Neuron (in vitro differentiated cells): ENCODE measurements at regions not wholly inside any gene's neighbourhood (a gene's known extent, or its start where the extent isn't known, plus 50 kb on each side); places are given as distances from the start of the nearest gene placed in this dataset.
A peak's percentile ranks its signal among the peaks of the same experiment; 100 is the strongest.
"Not testable (repeated sequence)": the region's sequence is repeated elsewhere in the genome, so short reads cannot be mapped to it uniquely, and the experiment has no call there.

Source experiments
- H2AFZ ChIP-seq: one replicate; pipeline ENCODE4 v1.6.1; 2013; ENCODE audit warnings: low read depth, mild to moderate bottlenecking, inconsistent platforms, low read length, moderate library complexity
- H3K27me3 ChIP-seq: one replicate; pipeline ENCODE4 v1.6.1; 2013; ENCODE audit warnings: low read length; ENCODE audit not compliant: insufficient read depth
- H3K36me3 ChIP-seq: one replicate; pipeline ENCODE4 v1.6.1; 2013; ENCODE audit warnings: low read length; ENCODE audit not compliant: insufficient read depth
- H3K4me1 ChIP-seq: one replicate; pipeline ENCODE4 v1.6.1; 2013; ENCODE audit warnings: low read length; ENCODE audit not compliant: insufficient read depth
- H3K4me3 ChIP-seq: 2 replicates; pipeline ENCODE4 v1.5.1; 2013; ENCODE audit warnings: mild to moderate bottlenecking, low read length, moderate library complexity
- H3K9me3 ChIP-seq: one replicate; pipeline ENCODE4 v1.6.1; 2013; ENCODE audit warnings: low read length

GRCh38 chr13:75197803-75198202, 284.2 kb downstream of the TBC1D4 start:
- Histone ChIP-seq H3K36me3 (no peaks in the 10 kb centered on the region), H3K9me3 (no peaks in the 10 kb centered on the region), H3K4me3 (no peak overlapping the region), H3K27me3 (no peaks in the 10 kb centered on the region), H2AFZ (no peak overlapping the region), H3K4me1 (peaks cover 77% of the 10 kb centered on the region)

GRCh38 chr13:75196147-75196837, 285.7 kb downstream of the TBC1D4 start:
- Histone ChIP-seq H3K4me1 (peaks cover 70% of the 10 kb centered on the region), H3K4me3 (peak overlapping the region; percentile 21), H3K9me3 (no peaks in the 10 kb centered on the region), H3K36me3 (no peaks in the 10 kb centered on the region), H3K27me3 (no peaks in the 10 kb centered on the region), H2AFZ (peak overlapping the region; percentile 32)

- Histone ChIP-seq H3K27me3 (no peaks in the 10 kb centered on the region), H3K9me3 (no peaks in the 10 kb centered on the region), H3K4me3 (peak overlapping the region; percentile 21), H2AFZ (peak overlapping the region; percentile 50), H3K4me1 (peaks cover 65% of the 10 kb centered on the region), H3K36me3 (no peaks in the 10 kb centered on the region)
Measured at GRCh38 chr13:75195495-75196146, 286.3 kb downstream of the TBC1D4 start.

- Histone ChIP-seq H3K27me3 (no peaks in the 10 kb centered on the region), H3K9me3 (no peaks in the 10 kb centered on the region), H3K4me3 (peak overlapping the region; percentile 10), H3K4me1 (peaks cover 58% of the 10 kb centered on the region), H3K36me3 (no peaks in the 10 kb centered on the region), H2AFZ (peak overlapping the region; percentile 50)
Measured at GRCh38 chr13:75194717-75195462, 287.1 kb downstream of the TBC1D4 start.

GRCh38 chr13:75186379-75186778, 295.6 kb downstream of the TBC1D4 start:
- Histone ChIP-seq H2AFZ (no peak overlapping the region), H3K36me3 (no peaks in the 10 kb centered on the region), H3K9me3 (peaks cover 4% of the 10 kb centered on the region), H3K4me1 (no peaks in the 10 kb centered on the region), H3K4me3 (no peak overlapping the region), H3K27me3 (no peaks in the 10 kb centered on the region)

- no peak overlapping the region for H3K4me3 ChIP-seq
Measured at GRCh38 chr13:75181906-75182305, 300.1 kb downstream of the TBC1D4 start.

GRCh38 chr13:75180805-75181455, 301.0 kb downstream of the TBC1D4 start:
- no peaks in the 10 kb centered on the region for H3K27me3 ChIP-seq
- H3K9me3 ChIP-seq = peaks cover 4% of the 10 kb centered on the region
- no peak overlapping the region for H2AFZ ChIP-seq
- H3K36me3 ChIP-seq = no peaks in the 10 kb centered on the region
- no peak overlapping the region for H3K4me3 ChIP-seq
- H3K4me1 ChIP-seq = no peaks in the 10 kb centered on the region

More at GRCh38 chr13:75181906-75182305, 300.1 kb downstream of the TBC1D4 start:
- H2AFZ ChIP-seq = no peak overlapping the region
- no peaks in the 10 kb centered on the region for H3K4me1 ChIP-seq
- H3K9me3 ChIP-seq = peaks cover 4% of the 10 kb centered on the region
- H3K36me3 ChIP-seq = no peaks in the 10 kb centered on the region
- no peaks in the 10 kb centered on the region for H3K27me3 ChIP-seq

GRCh38 chr13:75178436-75178835, 303.5 kb downstream of the TBC1D4 start:
- Histone ChIP-seq H3K36me3 (no peaks in the 10 kb centered on the region), H3K9me3 (no peaks in the 10 kb centered on the region), H3K27me3 (no peaks in the 10 kb centered on the region), H2AFZ (no peak overlapping the region), H3K4me1 (no peaks in the 10 kb centered on the region), H3K4me3 (no peak overlapping the region)

- no peak overlapping the region for H3K4me3 ChIP-seq
- H3K9me3 ChIP-seq = no peaks in the 10 kb centered on the region
- H3K27me3 ChIP-seq = no peaks in the 10 kb centered on the region
- no peak overlapping the region for H2AFZ ChIP-seq
- H3K4me1 ChIP-seq = peaks cover 7% of the 10 kb centered on the region
- no peaks in the 10 kb centered on the region for H3K36me3 ChIP-seq
Measured at GRCh38 chr13:75175575-75175974, 306.4 kb downstream of the TBC1D4 start.

- H3K9me3 ChIP-seq, H2AFZ ChIP-seq, H3K4me3 ChIP-seq, H3K27me3 ChIP-seq, H3K36me3 ChIP-seq: not testable (repeated sequence)
- peaks cover 11% of the 10 kb centered on the region for H3K4me1 ChIP-seq
Measured at GRCh38 chr13:75175097-75175496, 306.9 kb downstream of the TBC1D4 start.

GRCh38 chr13:75174481-75174880, 307.5 kb downstream of the TBC1D4 start:
- Histone ChIP-seq H3K27me3 (no peaks in the 10 kb centered on the region), H3K36me3 (no peaks in the 10 kb centered on the region), H3K9me3 (no peaks in the 10 kb centered on the region), H2AFZ (peak overlapping the region; percentile 12), H3K4me1 (peaks cover 12% of the 10 kb centered on the region), H3K4me3 (no peak overlapping the region)

GRCh38 chr13:75173457-75174356, 308.3 kb downstream of the TBC1D4 start:
- Histone ChIP-seq H3K9me3 (no peaks in the 10 kb centered on the region), H3K4me1 (peaks cover 12% of the 10 kb centered on the region), H3K36me3 (no peaks in the 10 kb centered on the region), H3K4me3 (no peak overlapping the region), H3K27me3 (no peaks in the 10 kb centered on the region), H2AFZ (peak overlapping the region; percentile 12)
